HG03378 (cell line): ENCODE measurements at regions not wholly inside any gene's neighbourhood (a gene's known extent, or its start where the extent isn't known, plus 50 kb on each side); places are given as distances from the start of the nearest gene placed in this dataset.
"Not testable (repeated sequence)": the region's sequence is repeated elsewhere in the genome, so short reads cannot be mapped to it uniquely, and the experiment has no call there.

Experiments used
- ATAC-seq: cut with Tn5 transposase; IDR thresholded peaks from one replicate; pipeline ENCODE4 v1.9.1; 2021; ENCODE audit warnings: mild to moderate bottlenecking, moderate library complexity; ENCODE audit not compliant: unreplicated experiment

DNA sequence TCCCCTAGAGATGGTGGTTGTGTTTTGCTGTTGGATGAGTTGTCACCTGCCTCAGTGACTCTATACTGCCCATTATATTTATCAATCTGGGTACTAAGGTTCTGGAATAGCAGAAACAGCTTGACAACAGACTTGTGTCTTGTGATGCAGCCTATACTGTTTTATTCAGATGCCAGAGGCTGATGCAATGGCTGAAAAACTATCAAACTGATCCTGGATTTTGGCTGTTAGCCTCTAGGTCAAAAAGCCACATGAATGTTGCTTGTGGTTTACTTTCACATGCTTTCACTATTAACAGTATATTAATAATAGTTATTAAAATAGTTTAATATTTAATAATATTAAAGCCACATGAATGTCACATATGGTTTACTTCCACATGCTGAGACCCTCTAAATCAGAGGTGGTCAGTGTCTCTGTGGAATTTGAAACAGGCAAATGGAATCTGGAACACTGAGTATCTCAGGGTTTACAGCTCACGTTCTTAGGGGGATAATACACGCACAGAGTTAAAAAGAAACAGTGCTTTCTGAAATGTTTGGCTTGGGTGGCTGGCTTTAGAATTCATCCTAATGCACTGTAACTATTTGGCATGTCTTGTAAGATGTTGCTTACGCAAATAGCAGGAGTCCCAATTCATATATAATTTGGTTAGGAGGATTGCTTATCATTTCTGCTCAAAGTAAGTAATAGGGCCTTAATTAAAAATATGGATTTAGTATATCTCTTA is 82.5 kb upstream of the LCORL start:
- ATAC-seq: no peak

DNA sequence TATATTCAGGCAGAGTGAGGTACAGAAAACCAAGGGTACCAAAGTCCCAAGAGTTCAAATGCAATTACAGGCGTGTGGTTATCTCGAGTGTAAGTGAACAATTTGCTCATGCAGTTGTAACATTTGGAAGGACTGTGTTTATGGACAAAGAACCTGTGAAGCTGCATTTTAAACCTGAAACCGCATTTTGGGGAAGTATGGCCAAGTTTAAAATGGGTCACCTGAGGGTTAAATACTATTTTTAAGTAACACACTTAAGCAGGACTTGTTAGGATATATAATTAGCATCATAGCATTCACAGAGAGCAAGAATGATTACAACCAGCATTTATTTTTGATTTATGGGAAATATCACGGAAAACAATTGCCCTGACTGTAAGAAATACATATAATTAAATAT is 79.1 kb upstream of the LCORL start:
- ATAC-seq: no peak

DNA sequence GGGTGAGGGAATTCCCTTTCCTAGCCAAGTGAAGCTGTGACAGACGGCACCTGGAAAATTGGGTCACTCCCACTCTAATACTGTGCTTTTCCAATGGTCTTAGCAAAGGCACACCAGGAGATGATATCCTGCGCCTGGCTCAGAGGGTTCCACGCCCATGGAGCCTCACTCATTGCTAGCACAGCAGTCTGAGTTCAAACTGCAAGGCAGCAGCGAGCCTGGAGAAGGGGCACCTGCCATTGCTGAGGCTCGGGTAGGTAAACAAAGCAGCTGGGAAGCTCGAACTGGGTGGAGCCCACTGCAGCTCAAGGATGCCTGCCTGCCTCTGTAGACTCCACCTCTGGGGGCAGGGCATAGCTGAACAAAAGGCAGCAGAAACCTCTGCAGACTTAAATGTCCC is 68.9 kb upstream of the LCORL start:
- ATAC-seq: not testable (repeated sequence)

DNA sequence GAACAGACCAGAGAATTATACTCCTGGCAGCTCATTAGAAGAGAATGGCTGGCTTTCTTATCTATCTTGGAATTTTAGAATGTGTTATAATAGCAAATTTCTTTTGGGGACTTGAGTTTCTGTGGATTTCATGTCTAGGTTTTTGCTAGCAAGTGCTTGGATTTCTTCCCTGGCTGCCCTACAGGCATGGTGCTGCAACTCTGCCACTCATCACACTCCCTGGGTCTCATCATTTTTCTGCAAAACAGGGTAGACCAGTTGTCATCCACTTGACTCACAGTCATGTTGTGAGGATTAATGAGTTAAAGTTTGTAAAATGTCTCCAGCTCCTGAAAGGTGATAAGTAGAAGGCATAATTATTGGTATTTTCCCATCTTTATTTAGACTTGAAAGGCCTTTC is 60.7 kb upstream of the LCORL start:
- no peak for ATAC-seq

DNA sequence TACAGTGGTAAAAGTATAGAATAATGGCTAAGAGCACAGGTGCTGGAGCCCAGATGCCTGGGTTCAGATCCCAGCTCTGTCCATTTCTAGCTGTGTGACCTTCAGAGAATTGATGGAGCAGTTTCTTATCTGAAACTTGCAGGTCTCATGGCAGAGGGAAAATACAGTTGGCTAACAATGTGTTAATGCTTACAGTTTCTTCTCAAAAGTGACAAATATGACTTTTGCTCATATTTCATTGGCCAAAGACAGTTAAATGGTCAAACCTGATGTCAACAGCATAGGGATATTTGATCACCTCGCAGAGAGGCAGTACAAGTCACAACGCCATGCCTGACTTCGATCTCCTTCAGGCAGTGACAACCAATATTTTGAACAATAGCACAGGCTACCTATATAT is 60.2 kb upstream of the LCORL start:
- ATAC-seq: no peak

DNA sequence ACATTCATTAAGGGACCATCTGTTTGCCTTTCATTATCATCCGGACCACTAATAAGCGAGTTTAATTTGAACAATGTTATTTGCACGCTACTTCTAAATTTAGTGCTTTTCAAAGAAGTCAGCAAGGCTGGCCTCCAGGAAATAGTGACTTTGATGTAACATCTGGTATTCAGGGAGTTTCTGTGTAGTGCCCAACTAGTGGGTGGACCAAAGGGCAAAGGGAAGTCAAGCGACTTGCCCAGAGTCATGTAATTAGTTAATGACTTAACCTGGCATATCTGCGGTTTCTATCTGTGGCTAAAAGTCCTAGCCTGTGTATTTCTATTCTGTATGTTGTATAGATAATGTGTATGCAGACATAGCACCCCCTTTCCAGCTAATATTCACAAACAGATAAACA is 56.3 kb upstream of the LCORL start:
- ATAC-seq: peak; percentile 79

DNA sequence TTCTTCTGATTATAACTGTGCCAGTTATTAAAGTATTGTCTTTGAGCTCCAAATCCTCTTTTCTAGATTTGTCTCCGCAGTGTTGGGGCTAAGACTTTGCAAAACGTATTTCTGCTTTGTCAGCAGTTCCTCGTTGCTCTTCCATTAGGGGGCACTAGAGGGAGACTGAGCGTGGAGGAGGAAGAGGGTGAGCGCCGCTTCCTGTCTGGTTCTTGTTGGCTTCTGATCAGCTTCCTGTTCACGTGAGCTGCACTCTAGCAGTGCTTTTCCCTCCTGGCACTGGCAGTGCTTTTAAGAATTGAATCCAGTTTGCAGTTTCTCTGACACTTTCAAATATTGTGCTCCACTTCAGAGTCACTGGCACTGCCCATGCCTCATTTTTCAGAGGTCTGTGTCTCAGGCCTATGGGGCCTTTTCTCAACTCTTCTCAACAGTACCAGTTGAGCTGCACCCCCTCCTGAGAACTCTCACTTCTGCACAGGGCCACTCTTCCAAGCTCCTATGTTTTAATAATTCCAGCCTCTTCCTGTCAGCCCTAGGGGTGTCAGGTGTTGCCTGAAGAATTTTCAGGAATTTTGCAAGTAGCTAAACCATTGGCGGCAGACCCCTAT is 54.4 kb upstream of the LCORL start:
- no peak for ATAC-seq

DNA sequence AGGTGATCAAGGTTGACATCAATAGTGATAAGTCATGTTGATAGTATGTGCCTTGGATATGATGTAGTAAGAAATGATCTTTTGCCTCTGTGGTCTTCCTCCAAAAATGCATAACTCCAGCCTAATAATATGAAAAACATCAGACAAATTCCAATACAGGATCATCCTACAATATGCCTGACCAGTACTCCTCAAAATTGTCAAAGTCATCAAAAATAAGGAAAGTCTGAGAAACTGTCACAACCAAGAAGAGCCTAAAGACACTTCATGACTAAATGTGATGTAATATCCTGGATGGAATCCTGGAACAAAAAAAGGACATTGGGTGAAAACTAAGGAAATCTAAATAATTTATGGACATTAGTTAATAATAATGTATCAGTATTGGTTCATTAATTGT is 50.3 kb upstream of the LCORL start:
- ATAC-seq: no peak
